Naive thymus-derived CD8-positive, alpha-beta T cell (primary cell): ENCODE measurements at regions not wholly inside any gene's neighbourhood (a gene's known extent, or its start where the extent isn't known, plus 50 kb on each side); places are given as distances from the start of the nearest gene placed in this dataset.
A peak's percentile ranks its signal among the peaks of the same experiment; 100 is the strongest.

Source experiments
- ATAC-seq, 2 donors: fragments of 150-1000 bp; cut with Tn5 transposase in 1 of 2; sonication (Bioruptor Pico), chemical (Tn5 transposase) in 1 of 2; 1 replicate in 1 of 2; 2 replicates in 1 of 2; pipeline ENCODE4 v1.10.0; 2021; ENCODE audit warnings: mild to moderate bottlenecking in 2 of 2, moderate library complexity in 2 of 2
- POLR2A ChIA-PET: fragments of 350-600 bp; sonication (Branson Sonifier 250); formaldehyde crosslinking; loops from one replicate; lab custom pipeline; 2021; ENCODE audit warnings: antibody characterized with exemption; lab: Charles Lee
- DNase-seq, 10 donors: peaks; one replicate each; pipeline versions ENCODE4 v3.0.0 to v3.0.0-alpha.2; 2020 to 2022
- H3K27ac Mint-ChIP-seq, 10 donors: one replicate each; pipeline ENCODE4 v1.8.0; 2020 to 2022; ENCODE audit warnings: mild to moderate bottlenecking in 10 of 10, mixed read lengths in 10 of 10, moderate library complexity in 4 of 10, inconsistent platforms in 1 of 10
- H3K27me3 Mint-ChIP-seq, 5 donors: one replicate each; pipeline ENCODE4 v1.8.0; 2021 to 2022; ENCODE audit warnings: mixed read lengths in 5 of 5
- H3K36me3 Mint-ChIP-seq, 3 donors: one replicate each; pipeline ENCODE4 v1.8.0; 2020 to 2022; ENCODE audit warnings: mixed read lengths in 3 of 3, mild to moderate bottlenecking in 2 of 3, inconsistent platforms in 1 of 3
- H3K4me1 Mint-ChIP-seq, 4 donors: one replicate each; pipeline ENCODE4 v1.8.0; 2021 to 2022; ENCODE audit warnings: mixed read lengths in 4 of 4
- H3K4me3 Mint-ChIP-seq, 10 donors: one replicate each; pipeline ENCODE4 v1.8.0; 2020 to 2022; ENCODE audit warnings: mild to moderate bottlenecking in 10 of 10, mixed read lengths in 10 of 10, moderate library complexity in 6 of 10, inconsistent platforms in 1 of 10
- H3K9me3 Mint-ChIP-seq, 9 donors: one replicate each; pipeline ENCODE4 v1.8.0; 2020 to 2022; ENCODE audit warnings: mixed read lengths in 9 of 9, mild to moderate bottlenecking in 3 of 9, inconsistent platforms in 1 of 9, moderate library complexity in 1 of 9

- POLR2A ChIA-PET = no interaction called here
- ATAC-seq (no peak), DNase-seq (no peak)
- Mint-ChIP-seq H3K4me3 (no peak overlapping the region), H3K27ac (no peak overlapping the region), H3K9me3 (peaks cover 0 to 13% (median 5%) of the 10 kb centered on the region in 9 donors), H3K36me3 (peaks cover 0 to 9% (median 0%) of the 10 kb centered on the region in 3 donors), H3K4me1 (peaks cover 0 to 1% (median 0%) of the 10 kb centered on the region in 4 donors), H3K27me3 (peaks cover 0 to 7% (median 0%) of the 10 kb centered on the region in 5 donors)
Observed at GRCh38 chr4:8736090-8736825, 135.4 kb downstream of the HMX1 start.

- H3K9me3 Mint-ChIP-seq = peaks cover 0 to 13% (median 5%) of the 10 kb centered on the region in 9 donors
- peaks cover 0 to 9% (median 0%) of the 10 kb centered on the region in 3 donors for H3K36me3 Mint-ChIP-seq
- H3K27me3 Mint-ChIP-seq = peaks cover 0 to 3% (median 0%) of the 10 kb centered on the region in 5 donors
- DNase-seq (no peak), ATAC-seq (no peak)
- H3K4me1 Mint-ChIP-seq = peaks cover 0 to 1% (median 0%) of the 10 kb centered on the region in 4 donors
- POLR2A ChIA-PET = no interaction called here
- H3K4me3 Mint-ChIP-seq = no peak overlapping the region
- no peak overlapping the region for H3K27ac Mint-ChIP-seq
Observed at GRCh38 chr4:8735236-8736089, 136.2 kb downstream of the HMX1 start.

- H3K27ac Mint-ChIP-seq = no peak overlapping the region
- peaks cover 0 to 9% (median 0%) of the 10 kb centered on the region in 3 donors for H3K36me3 Mint-ChIP-seq
- POLR2A ChIA-PET = no interaction called here
- H3K9me3 Mint-ChIP-seq = peaks cover 0 to 13% (median 5%) of the 10 kb centered on the region in 9 donors
- H3K4me1 Mint-ChIP-seq = peaks cover 0 to 2% (median 0%) of the 10 kb centered on the region in 4 donors
- peaks cover 0 to 3% (median 0%) of the 10 kb centered on the region in 5 donors for H3K27me3 Mint-ChIP-seq
- DNase-seq (no peak), ATAC-seq (no peak)
- H3K4me3 Mint-ChIP-seq = no peak overlapping the region
Observed at GRCh38 chr4:8732681-8733243, 138.9 kb downstream of the HMX1 start.

GRCh38 chr4:8732092-8732491, 139.5 kb downstream of the CPZ start:
- H3K4me1 Mint-ChIP-seq = peaks cover 0 to 8% (median 0%) of the 10 kb centered on the region in 4 donors

GRCh38 chr4:8731364-8731763, 138.8 kb downstream of the CPZ start:
- H3K4me1 Mint-ChIP-seq = peaks cover 0 to 12% (median 0%) of the 10 kb centered on the region in 4 donors
- peaks cover 0 to 13% (median 5%) of the 10 kb centered on the region in 9 donors for H3K9me3 Mint-ChIP-seq
- H3K27me3 Mint-ChIP-seq = peaks cover 0 to 4% (median 0%) of the 10 kb centered on the region in 5 donors
- H3K36me3 Mint-ChIP-seq = peaks cover 0 to 9% (median 0%) of the 10 kb centered on the region in 3 donors
- no peak overlapping the region for H3K27ac Mint-ChIP-seq
- POLR2A ChIA-PET = no interaction called here
- DNase-seq (no peak), ATAC-seq (no peak)
- no peak overlapping the region for H3K4me3 Mint-ChIP-seq

More at GRCh38 chr4:8732092-8732491, 139.5 kb downstream of the CPZ start:
- H3K4me3 Mint-ChIP-seq = no peak overlapping the region
- POLR2A ChIA-PET = no interaction called here
- no peak for ATAC-seq
- peaks cover 0 to 13% (median 5%) of the 10 kb centered on the region in 9 donors for H3K9me3 Mint-ChIP-seq
- H3K27ac Mint-ChIP-seq = no peak overlapping the region
- H3K27me3 Mint-ChIP-seq = peaks cover 0 to 4% (median 0%) of the 10 kb centered on the region in 5 donors
- DNase-seq = peak in 1 of 10 donors; percentile 7
- H3K36me3 Mint-ChIP-seq = peaks cover 0 to 9% (median 0%) of the 10 kb centered on the region in 3 donors

- H3K9me3 Mint-ChIP-seq = peaks cover 0 to 13% (median 5%) of the 10 kb centered on the region in 9 donors
- POLR2A ChIA-PET = no interaction called here
- H3K4me3 Mint-ChIP-seq = no peak overlapping the region
- H3K4me1 Mint-ChIP-seq = peaks cover 0 to 12% (median 0%) of the 10 kb centered on the region in 4 donors
- peak in 1 of 10 donors; percentile 7 for DNase-seq
- no peak for ATAC-seq
- peaks cover 0 to 4% (median 0%) of the 10 kb centered on the region in 5 donors for H3K27me3 Mint-ChIP-seq
- peaks cover 0 to 9% (median 0%) of the 10 kb centered on the region in 3 donors for H3K36me3 Mint-ChIP-seq
- H3K27ac Mint-ChIP-seq = no peak overlapping the region
Observed at GRCh38 chr4:8730681-8731080, 138.1 kb downstream of the CPZ start.

GRCh38 chr4:8730159-8730558, 137.6 kb downstream of the CPZ start:
- no peak overlapping the region for H3K27ac Mint-ChIP-seq
- peaks cover 0 to 9% (median 0%) of the 10 kb centered on the region in 3 donors for H3K36me3 Mint-ChIP-seq
- H3K9me3 Mint-ChIP-seq = peaks cover 0 to 13% (median 5%) of the 10 kb centered on the region in 9 donors
- no peak overlapping the region for H3K4me3 Mint-ChIP-seq
- H3K4me1 Mint-ChIP-seq = peaks cover 0 to 12% (median 0%) of the 10 kb centered on the region in 4 donors
- DNase-seq (no peak), ATAC-seq (no peak)
- H3K27me3 Mint-ChIP-seq = peaks cover 0 to 4% (median 0%) of the 10 kb centered on the region in 5 donors
- POLR2A ChIA-PET = no interaction called here

- Mint-ChIP-seq H3K27me3 (peaks cover 0 to 5% (median 2%) of the 10 kb centered on the region in 5 donors), H3K36me3 (peaks cover 0 to 9% (median 0%) of the 10 kb centered on the region in 3 donors), H3K27ac (no peak overlapping the region), H3K9me3 (peaks cover 0 to 10% (median 5%) of the 10 kb centered on the region in 9 donors), H3K4me3 (no peak overlapping the region), H3K4me1 (peaks cover 0 to 12% (median 0%) of the 10 kb centered on the region in 4 donors)
- ATAC-seq (no peak), DNase-seq (peak in 1 of 10 donors; percentile 7)
- POLR2A ChIA-PET = no interaction called here
Observed at GRCh38 chr4:8729408-8730149, 137.0 kb downstream of the CPZ start.

- Mint-ChIP-seq H3K9me3 (peaks cover 0 to 4% (median 2%) of the 10 kb centered on the region in 9 donors), H3K4me1 (peaks cover 0 to 12% (median 1%) of the 10 kb centered on the region in 4 donors), H3K36me3 (peaks cover 0 to under 1% (median 0%) of the 10 kb centered on the region in 3 donors), H3K27ac (no peak overlapping the region), H3K27me3 (peaks cover 1 to 13% (median 6%) of the 10 kb centered on the region in 5 donors), H3K4me3 (no peak overlapping the region)
- peak in 1 of 10 donors; percentile 7 for DNase-seq
- POLR2A ChIA-PET = no interaction called here
- no peak for ATAC-seq
Observed at GRCh38 chr4:8728536-8729407, 136.2 kb downstream of the CPZ start.

- POLR2A ChIA-PET = no interaction called here
- Mint-ChIP-seq H3K36me3 (no peaks in the 10 kb centered on the region), H3K4me3 (no peak overlapping the region), H3K27me3 (peaks cover 1 to 15% (median 6%) of the 10 kb centered on the region in 5 donors), H3K4me1 (peaks cover 0 to 12% (median 1%) of the 10 kb centered on the region in 4 donors), H3K27ac (no peak overlapping the region), H3K9me3 (peaks cover 0 to 4% (median 0%) of the 10 kb centered on the region in 9 donors)
- ATAC-seq (no peak), DNase-seq (peak in 1 of 10 donors; percentile 7)
Observed at GRCh38 chr4:8727546-8728510, 135.3 kb downstream of the CPZ start.
